Hindlimb muscle (tissue), 1 donor: ENCODE measurements at regions not wholly inside any gene's neighbourhood (a gene's known extent, or its start where the extent isn't known, plus 50 kb on each side); places are given as distances from the start of the nearest gene placed in this dataset.

Source experiments
- DNase-seq: peaks from one replicate; pipeline ENCODE4 v3.0.0-alpha.2; 2013

GRCh38 chr2:128638341-128639119, 319.9 kb upstream of the HS6ST1 start:
- DNase-seq: no peak

DNA sequence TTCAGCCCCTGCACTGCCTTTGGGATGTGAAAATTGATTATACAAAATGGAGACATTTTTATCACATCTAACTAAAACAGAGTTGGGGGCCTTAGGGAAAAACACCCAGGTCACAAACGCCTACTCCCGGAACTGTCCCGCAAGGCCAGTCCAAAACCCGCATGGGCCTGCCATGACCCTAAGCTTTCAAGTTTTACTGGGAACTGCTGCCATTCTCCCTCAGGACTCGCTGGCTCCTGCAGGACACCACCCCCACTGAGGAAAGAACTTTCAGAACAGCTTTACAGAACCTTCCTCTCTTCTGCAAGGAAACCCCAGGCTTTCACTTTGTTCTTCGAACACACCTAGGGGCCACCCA, 320.4 kb upstream of the HS6ST1 start:
- DNase-seq: no peak

GRCh38 chr2:128639693-128640092, 321.0 kb upstream of the HS6ST1 start:
- no peak for DNase-seq

DNA sequence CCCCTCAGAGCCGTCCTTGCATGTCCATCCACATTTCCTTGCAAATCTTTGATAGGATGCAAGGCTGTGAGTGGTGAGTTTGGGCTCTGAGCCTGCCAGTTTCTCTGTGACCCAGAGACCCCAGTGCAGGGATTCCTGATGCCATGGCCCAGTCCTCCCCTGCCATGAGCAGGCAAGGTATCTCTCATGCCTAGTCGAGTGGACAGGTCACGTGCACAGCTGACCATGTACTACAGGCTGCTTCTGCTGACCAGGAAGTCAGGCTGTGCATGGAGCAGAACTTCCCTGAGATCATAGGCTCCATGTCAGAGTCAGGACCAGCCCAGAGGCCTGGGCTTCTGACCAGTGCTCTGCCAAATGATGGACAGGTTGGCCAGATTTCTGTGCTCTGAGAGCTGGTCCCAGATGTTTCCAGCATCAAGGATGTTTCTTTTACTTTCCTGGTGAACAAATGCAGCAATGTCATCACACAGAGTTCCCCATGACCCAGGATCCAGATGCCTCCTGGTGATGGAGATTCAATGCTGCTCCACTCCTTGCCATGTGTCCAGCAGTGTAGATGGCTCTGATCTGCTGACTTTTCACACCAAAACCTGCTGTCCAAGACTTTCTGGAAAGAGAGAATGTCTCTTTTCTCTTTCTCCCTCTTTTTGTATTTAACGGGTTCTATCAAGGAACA, 321.6 kb upstream of the HS6ST1 start:
- DNase-seq: no peak

GRCh38 chr2:128640845-128641360, 322.2 kb upstream of the HS6ST1 start:
- no peak for DNase-seq

GRCh38 chr2:128641421-128642080, 322.9 kb upstream of the HS6ST1 start:
- no peak for DNase-seq

DNA sequence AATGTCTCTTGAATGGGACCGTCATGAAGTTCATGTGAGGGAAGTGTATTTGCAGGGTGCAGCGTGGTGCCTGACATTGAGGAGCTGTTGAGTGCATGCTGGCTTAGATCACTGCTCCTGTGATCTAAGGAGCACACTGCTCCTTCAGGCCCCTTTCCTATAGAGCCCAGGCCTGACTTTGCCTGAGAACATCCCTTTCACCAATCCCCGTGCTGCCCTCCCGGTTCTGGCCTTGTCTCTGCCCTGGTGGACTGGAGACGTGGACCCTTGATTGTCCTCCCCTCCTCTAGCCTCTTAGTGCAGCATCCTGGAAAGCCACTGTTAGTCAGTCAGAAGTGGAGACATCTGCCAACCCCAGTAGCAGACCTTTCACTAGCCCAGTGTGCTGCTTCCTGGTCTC, 323.6 kb upstream of the HS6ST1 start:
- DNase-seq: no peak

DNA sequence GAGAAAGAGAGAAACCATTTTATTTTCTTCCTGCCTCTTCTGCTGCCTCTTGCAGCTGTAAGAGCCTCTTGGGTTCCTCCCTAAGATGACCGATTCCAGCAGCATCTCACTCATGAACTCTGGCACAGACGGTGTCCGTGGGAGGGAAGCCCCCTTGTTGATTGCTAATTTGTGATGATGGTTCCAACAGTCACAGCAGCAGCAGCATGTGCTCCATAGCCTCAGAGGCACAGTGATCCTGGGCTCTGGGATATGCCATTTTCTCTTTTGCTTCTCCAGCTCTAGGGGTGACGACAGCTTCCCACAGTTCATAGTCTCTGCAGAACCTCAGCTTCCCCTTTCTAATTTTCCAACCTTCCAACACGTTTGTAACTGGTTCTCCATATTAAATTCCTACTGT, 324.2 kb upstream of the HS6ST1 start:
- no peak for DNase-seq

- DNase-seq: no peak
These were observed 324.8 kb upstream of the HS6ST1 start for GRCh38 chr2:128643221-128644065.

- DNase-seq: no peak
These were observed 325.5 kb upstream of the HS6ST1 start for GRCh38 chr2:128644156-128644555.

GRCh38 chr2:128644718-128645256, 326.1 kb upstream of the HS6ST1 start:
- no peak for DNase-seq

- no peak for DNase-seq
These were observed 327.0 kb upstream of the HS6ST1 start for GRCh38 chr2:128645631-128646030.

- no peak for DNase-seq
These were observed 327.4 kb upstream of the HS6ST1 start for GRCh38 chr2:128646091-128646490.

- no peak for DNase-seq
These were observed 328.0 kb upstream of the HS6ST1 start for GRCh38 chr2:128646691-128647090.

GRCh38 chr2:128651000-128651399, 332.3 kb upstream of the HS6ST1 start:
- DNase-seq: no peak

- DNase-seq: no peak
These were observed 335.7 kb upstream of the HS6ST1 start for GRCh38 chr2:128654408-128654807.

GRCh38 chr2:128660836-128661235, 342.2 kb upstream of the HS6ST1 start:
- no peak for DNase-seq

GRCh38 chr2:128661311-128661710, 342.6 kb upstream of the HS6ST1 start:
- DNase-seq: no peak

- DNase-seq: no peak
These were observed 343.4 kb upstream of the HS6ST1 start for GRCh38 chr2:128662051-128662471.

DNA sequence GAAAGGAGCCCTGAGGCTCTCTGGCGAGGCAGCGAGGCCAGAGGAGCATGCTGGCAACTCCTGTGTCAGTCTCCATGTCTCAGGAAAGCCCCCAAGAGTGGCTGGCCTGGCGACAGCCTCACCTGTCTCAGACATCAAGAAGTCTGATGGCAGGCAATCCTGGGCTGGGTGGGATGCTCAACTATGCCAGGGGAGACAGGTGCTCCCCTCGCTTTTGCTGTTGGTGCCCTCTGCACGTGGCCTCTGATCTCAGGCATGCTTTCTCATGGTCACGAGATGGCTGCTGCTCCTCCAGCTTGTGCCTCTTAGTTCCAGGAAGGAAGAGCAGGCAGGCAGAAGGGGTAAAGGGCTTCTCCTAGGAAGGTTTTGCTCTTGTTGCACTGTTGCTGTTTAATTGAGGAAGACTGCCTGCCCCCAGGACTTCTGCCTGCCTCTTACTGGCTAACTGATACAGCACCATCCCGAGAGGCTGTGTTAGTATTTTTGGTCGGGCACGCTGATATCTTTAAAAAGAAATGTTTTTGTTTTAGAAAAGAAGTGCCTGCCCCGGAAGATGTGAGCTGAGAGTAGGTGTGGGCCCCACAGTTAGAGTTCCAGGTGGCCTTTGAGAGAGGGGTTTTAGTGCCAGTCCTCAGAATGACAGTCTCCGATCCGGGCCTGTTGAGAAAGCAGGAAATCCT, 344.8 kb upstream of the HS6ST1 start:
- no peak for DNase-seq

DNA sequence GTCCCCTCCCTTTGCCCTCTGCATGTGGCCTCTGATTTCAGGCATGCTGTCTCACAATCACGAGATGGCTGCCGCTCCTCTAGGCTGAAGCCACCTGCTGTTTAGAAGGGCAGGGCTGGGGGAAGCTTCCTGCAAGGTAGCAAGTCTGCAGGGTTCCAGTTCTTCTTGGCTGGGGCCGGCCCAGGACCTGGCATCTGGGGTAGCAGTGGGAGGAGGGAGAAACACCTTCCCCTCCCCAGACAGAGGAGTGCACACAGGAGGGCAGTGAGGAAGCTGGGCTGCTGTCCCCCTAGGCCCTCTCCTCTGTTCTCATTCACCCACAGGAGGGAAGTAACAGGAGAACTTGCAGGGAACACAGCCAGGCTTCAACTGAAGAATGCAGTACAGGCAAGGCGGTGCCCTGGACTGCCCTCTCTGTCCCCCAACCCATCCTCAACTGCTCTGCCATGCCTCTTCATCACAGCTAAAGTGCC, 345.9 kb upstream of the HS6ST1 start:
- no peak for DNase-seq

- no peak for DNase-seq
These were observed 346.4 kb upstream of the HS6ST1 start for GRCh38 chr2:128665113-128665512.
